ENCODE measurements at regions not wholly inside any gene's neighbourhood (a gene's known extent, or its start where the extent isn't known, plus 50 kb on each side); places are given as distances from the start of the nearest gene placed in this dataset.
"Not testable (repeated sequence)": the region's sequence is repeated elsewhere in the genome, so short reads cannot be mapped to it uniquely, and the experiment has no call there.

- not testable (repeated sequence) for H3K27ac Mint-ChIP-seq
Observed at GRCh38 chr5:177894681-177895453, 101.2 kb downstream of the PROP1 start.

GRCh38 chr5:177892357-177892665, 103.7 kb downstream of the PROP1 start:
- H3K27me3 ChIP-seq (ENCODE audit: control insufficient read depth, insufficient read depth, low read length, poor library complexity, severe bottlenecking); H3K36me3 ChIP-seq (ENCODE audit: control insufficient read depth, insufficient read depth, low read length); H3K9me3 Mint-ChIP-seq; H3K36me3 Mint-ChIP-seq (ENCODE audit: low read depth); H3K9me3 ChIP-seq (ENCODE audit: control insufficient read depth, low read length); H3K4me1 Mint-ChIP-seq; H3K9ac ChIP-seq (ENCODE audit: extremely low read depth, low read length, poor library complexity, severe bottlenecking); H3K4me3 ChIP-seq (ENCODE audit: low read length); H3K4me1 ChIP-seq (ENCODE audit: control insufficient read depth, insufficient read depth, low read length); H3K27me3 Mint-ChIP-seq (ENCODE audit: insufficient read depth); DNase-seq; H3K27ac ChIP-seq (ENCODE audit: low read depth, low read length); H3K4me3 Mint-ChIP-seq; H3K27ac Mint-ChIP-seq: not testable (repeated sequence)
- 83% methylated on average over 3 of the region's 4 CpGs; no CpG with 5 or more reads in 1 of the 2 experiments for WGBS, 2 experiments (ENCODE audit: insufficient coverage in 1 of 2, insufficient read length in 1 of 2)

More at GRCh38 chr5:177894681-177895453, 101.2 kb downstream of the PROP1 start:
- not testable (repeated sequence) for H3K27me3 ChIP-seq (ENCODE audit: control insufficient read depth, insufficient read depth, low read length, poor library complexity, severe bottlenecking); H3K27ac ChIP-seq (ENCODE audit: low read depth, low read length); H3K36me3 Mint-ChIP-seq (ENCODE audit: low read depth); DNase-seq; H3K9me3 ChIP-seq (ENCODE audit: control insufficient read depth, low read length); H3K9me3 Mint-ChIP-seq; H3K4me3 ChIP-seq (ENCODE audit: low read length); H3K4me1 ChIP-seq (ENCODE audit: control insufficient read depth, insufficient read depth, low read length); H3K9ac ChIP-seq (ENCODE audit: extremely low read depth, low read length, poor library complexity, severe bottlenecking); H3K4me1 Mint-ChIP-seq; H3K4me3 Mint-ChIP-seq; H3K27me3 Mint-ChIP-seq (ENCODE audit: insufficient read depth); H3K36me3 ChIP-seq (ENCODE audit: control insufficient read depth, insufficient read depth, low read length)
- no CpG with 5 or more reads among the region's 9 CpGs for whole genome bisulfite sequencing, 2 experiments (ENCODE audit: insufficient coverage in 1 of 2, insufficient read length in 1 of 2)

- not testable (repeated sequence) for DNase-seq; H3K9me3 ChIP-seq (ENCODE audit: control insufficient read depth, low read length); H3K27ac ChIP-seq (ENCODE audit: low read depth, low read length); H3K36me3 Mint-ChIP-seq (ENCODE audit: low read depth); H3K9me3 Mint-ChIP-seq; H3K9ac ChIP-seq (ENCODE audit: extremely low read depth, low read length, poor library complexity, severe bottlenecking); H3K4me3 ChIP-seq (ENCODE audit: low read length); H3K27ac Mint-ChIP-seq; H3K27me3 Mint-ChIP-seq (ENCODE audit: insufficient read depth); H3K4me3 Mint-ChIP-seq; H3K36me3 ChIP-seq (ENCODE audit: control insufficient read depth, insufficient read depth, low read length); H3K4me1 ChIP-seq (ENCODE audit: control insufficient read depth, insufficient read depth, low read length); H3K4me1 Mint-ChIP-seq; H3K27me3 ChIP-seq (ENCODE audit: control insufficient read depth, insufficient read depth, low read length, poor library complexity, severe bottlenecking)
- WGBS, 2 experiments (ENCODE audit: insufficient coverage in 1 of 2, insufficient read length in 1 of 2) = 10% methylated on average over 4 of the region's 11 CpGs; no CpG with 5 or more reads in 1 of the 2 experiments
- peak; percentile 56 for TF ChIP-seq CTCF (conservative IDR thresholded peaks at IDR 0.05)
Observed at GRCh38 chr5:177891547-177892356, 104.3 kb downstream of the PROP1 start.

GRCh38 chr5:177883295-177883694, 100.6 kb upstream of the FAM153A start:
- not testable (repeated sequence) for H3K27me3 Mint-ChIP-seq (ENCODE audit: insufficient read depth); H3K9me3 Mint-ChIP-seq; H3K9me3 ChIP-seq (ENCODE audit: control insufficient read depth, low read length); H3K9ac ChIP-seq (ENCODE audit: extremely low read depth, low read length, poor library complexity, severe bottlenecking); H3K27ac Mint-ChIP-seq; H3K4me1 ChIP-seq (ENCODE audit: control insufficient read depth, insufficient read depth, low read length); H3K27me3 ChIP-seq (ENCODE audit: control insufficient read depth, insufficient read depth, low read length, poor library complexity, severe bottlenecking); H3K36me3 Mint-ChIP-seq (ENCODE audit: low read depth); H3K4me3 ChIP-seq (ENCODE audit: low read length); H3K27ac ChIP-seq (ENCODE audit: low read depth, low read length); DNase-seq; H3K36me3 ChIP-seq (ENCODE audit: control insufficient read depth, insufficient read depth, low read length); H3K4me3 Mint-ChIP-seq; H3K4me1 Mint-ChIP-seq
- WGBS, 2 experiments (ENCODE audit: insufficient coverage in 1 of 2, insufficient read length in 1 of 2) = 95 to 100% methylated on average over 1 to 8 of the region's 8 CpGs

- not testable (repeated sequence) for H3K4me3 ChIP-seq (ENCODE audit: low read length); H3K9me3 Mint-ChIP-seq; H3K27ac ChIP-seq (ENCODE audit: low read depth, low read length); H3K4me1 Mint-ChIP-seq; H3K36me3 ChIP-seq (ENCODE audit: control insufficient read depth, insufficient read depth, low read length); H3K9ac ChIP-seq (ENCODE audit: extremely low read depth, low read length, poor library complexity, severe bottlenecking); H3K9me3 ChIP-seq (ENCODE audit: control insufficient read depth, low read length); H3K27me3 Mint-ChIP-seq (ENCODE audit: insufficient read depth); DNase-seq; H3K27ac Mint-ChIP-seq; H3K4me1 ChIP-seq (ENCODE audit: control insufficient read depth, insufficient read depth, low read length); H3K36me3 Mint-ChIP-seq (ENCODE audit: low read depth); H3K27me3 ChIP-seq (ENCODE audit: control insufficient read depth, insufficient read depth, low read length, poor library complexity, severe bottlenecking)
- peak overlapping the region; percentile 55 for H3K4me3 Mint-ChIP-seq
- WGBS, 2 experiments (ENCODE audit: insufficient coverage in 1 of 2, insufficient read length in 1 of 2) = 0% methylated on average over 4 of the region's 15 CpGs; no CpG with 5 or more reads in 1 of the 2 experiments
Observed at GRCh38 chr5:177875900-177876238, 93.2 kb upstream of the FAM153A start.

GRCh38 chr5:177875013-177875899, 92.6 kb upstream of the FAM153A start:
- H3K9me3 Mint-ChIP-seq; DNase-seq; H3K4me3 Mint-ChIP-seq; H3K9ac ChIP-seq (ENCODE audit: extremely low read depth, low read length, poor library complexity, severe bottlenecking); H3K27ac Mint-ChIP-seq; H3K9me3 ChIP-seq (ENCODE audit: control insufficient read depth, low read length); H3K4me1 Mint-ChIP-seq; H3K4me3 ChIP-seq (ENCODE audit: low read length); H3K27me3 ChIP-seq (ENCODE audit: control insufficient read depth, insufficient read depth, low read length, poor library complexity, severe bottlenecking); H3K4me1 ChIP-seq (ENCODE audit: control insufficient read depth, insufficient read depth, low read length); H3K36me3 ChIP-seq (ENCODE audit: control insufficient read depth, insufficient read depth, low read length); H3K27me3 Mint-ChIP-seq (ENCODE audit: insufficient read depth); H3K36me3 Mint-ChIP-seq (ENCODE audit: low read depth); H3K27ac ChIP-seq (ENCODE audit: low read depth, low read length): not testable (repeated sequence)
- no CpG with 5 or more reads among the region's 56 CpGs for WGBS, 2 experiments (ENCODE audit: insufficient coverage in 1 of 2, insufficient read length in 1 of 2)
